ENCODE measurements at regions not wholly inside any gene's neighbourhood (a gene's known extent, or its start where the extent isn't known, plus 50 kb on each side); places are given as distances from the start of the nearest gene placed in this dataset.

GRCh38 chr2:23241121-23241520 lies 143.9 kb upstream of the KLHL29 start:
- DNase-seq: no peak

- no peak for DNase-seq
These were observed 143.3 kb upstream of the KLHL29 start for GRCh38 chr2:23241611-23242245.

GRCh38 chr2:23243073-23243659 lies 141.8 kb upstream of the KLHL29 start:
- no peak for DNase-seq

GRCh38 chr2:23244617-23245016 lies 140.4 kb upstream of the KLHL29 start:
- DNase-seq: no peak

- DNase-seq: no peak
These were observed 137.8 kb upstream of the KLHL29 start for GRCh38 chr2:23246992-23247683.

- no peak for DNase-seq
These were observed 136.3 kb upstream of the KLHL29 start for GRCh38 chr2:23248667-23249066.

GRCh38 chr2:23249348-23249747 lies 135.6 kb upstream of the KLHL29 start:
- no peak for DNase-seq

GRCh38 chr2:23250371-23250770 lies 134.6 kb upstream of the KLHL29 start:
- DNase-seq: no peak

GRCh38 chr2:23256643-23257042 lies 128.3 kb upstream of the KLHL29 start:
- DNase-seq: no peak

GRCh38 chr2:23260621-23261020 lies 124.4 kb upstream of the KLHL29 start:
- no peak for DNase-seq

- DNase-seq: no peak
These were observed 116.3 kb upstream of the KLHL29 start for GRCh38 chr2:23268467-23269263.

- DNase-seq: no peak
These were observed 115.2 kb upstream of the KLHL29 start for GRCh38 chr2:23269747-23270146.

GRCh38 chr2:23270810-23271209 lies 114.2 kb upstream of the KLHL29 start:
- no peak for DNase-seq

- no peak for DNase-seq
These were observed 113.7 kb upstream of the KLHL29 start for GRCh38 chr2:23271230-23271629.

GRCh38 chr2:23273786-23274185 lies 111.2 kb upstream of the KLHL29 start:
- DNase-seq: no peak

- no peak for DNase-seq
These were observed 104.6 kb upstream of the KLHL29 start for GRCh38 chr2:23280401-23280800.

GRCh38 chr2:23283653-23284052 lies 101.3 kb upstream of the KLHL29 start:
- DNase-seq: no peak

- DNase-seq: no peak
These were observed 99.7 kb upstream of the KLHL29 start for GRCh38 chr2:23285091-23285800.

GRCh38 chr2:23286031-23286757 lies 98.8 kb upstream of the KLHL29 start:
- no peak for DNase-seq

GRCh38 chr2:23286758-23287704 lies 97.9 kb upstream of the KLHL29 start:
- no peak for DNase-seq

GRCh38 chr2:23289671-23290070 lies 95.3 kb upstream of the KLHL29 start:
- no peak for DNase-seq
